ENCODE measurements at regions not wholly inside any gene's neighbourhood (a gene's known extent, or its start where the extent isn't known, plus 50 kb on each side); places are given as distances from the start of the nearest gene placed in this dataset.
"Not testable (repeated sequence)": the region's sequence is repeated elsewhere in the genome, so short reads cannot be mapped to it uniquely, and the experiment has no call there.

DNA sequence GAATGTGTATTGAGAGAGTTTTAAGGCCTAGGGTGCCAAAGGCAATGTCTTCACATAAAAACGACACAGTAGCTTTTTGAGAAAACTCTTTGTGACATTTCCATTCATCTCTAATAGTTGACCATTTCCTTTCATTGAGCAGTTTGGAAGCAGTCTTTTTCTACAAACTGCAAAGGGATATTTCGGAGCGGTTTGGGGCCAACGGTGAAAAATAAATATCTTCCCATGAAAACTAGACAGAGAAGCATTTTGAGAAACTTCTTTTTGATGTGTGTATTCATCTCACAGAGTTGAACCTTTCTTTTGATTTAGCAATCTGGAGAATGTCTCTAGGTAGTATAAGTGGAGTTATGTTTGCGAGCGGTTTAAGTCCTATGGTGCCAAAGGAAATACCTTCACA, 3052.9 kb downstream of the TUBA3C start:
- TF ChIP-seq, protein P1, sequence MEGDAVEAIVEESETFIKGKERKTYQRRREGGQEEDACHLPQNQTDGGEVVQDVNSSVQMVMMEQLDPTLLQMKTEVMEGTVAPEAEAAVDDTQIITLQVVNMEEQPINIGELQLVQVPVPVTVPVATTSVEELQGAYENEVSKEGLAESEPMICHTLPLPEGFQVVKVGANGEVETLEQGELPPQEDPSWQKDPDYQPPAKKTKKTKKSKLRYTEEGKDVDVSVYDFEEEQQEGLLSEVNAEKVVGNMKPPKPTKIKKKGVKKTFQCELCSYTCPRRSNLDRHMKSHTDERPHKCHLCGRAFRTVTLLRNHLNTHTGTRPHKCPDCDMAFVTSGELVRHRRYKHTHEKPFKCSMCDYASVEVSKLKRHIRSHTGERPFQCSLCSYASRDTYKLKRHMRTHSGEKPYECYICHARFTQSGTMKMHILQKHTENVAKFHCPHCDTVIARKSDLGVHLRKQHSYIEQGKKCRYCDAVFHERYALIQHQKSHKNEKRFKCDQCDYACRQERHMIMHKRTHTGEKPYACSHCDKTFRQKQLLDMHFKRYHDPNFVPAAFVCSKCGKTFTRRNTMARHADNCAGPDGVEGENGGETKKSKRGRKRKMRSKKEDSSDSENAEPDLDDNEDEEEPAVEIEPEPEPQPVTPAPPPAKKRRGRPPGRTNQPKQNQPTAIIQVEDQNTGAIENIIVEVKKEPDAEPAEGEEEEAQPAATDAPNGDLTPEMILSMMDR (IDR thresholded peaks at IDR 0.05), result not testable (repeated sequence)
- TF ChIP-seq POLR2A (IDR thresholded peaks at IDR 0.05), result not testable (repeated sequence)
